WI38 (cell line): ENCODE measurements at regions not wholly inside any gene's neighbourhood (a gene's known extent, or its start where the extent isn't known, plus 50 kb on each side); places are given as distances from the start of the nearest gene placed in this dataset.

Source experiments
- H3K4me3 ChIP-seq: 2 replicates; pipeline ENCODE4 v1.5.1; 2011; ENCODE audit warnings: low read depth, mild to moderate bottlenecking, control low read depth, low read length
- CTCF ChIP-seq: IDR thresholded peaks from 2 replicates; pipeline ENCODE4 v1.5.1; 2012; ENCODE audit warnings: low read depth, mild to moderate bottlenecking, control low read depth, low read length

GRCh38 chr4:14386196-14386595 lies 616.1 kb upstream of the CPEB2 start:
- TF ChIP-seq CTCF, result no peak
- H3K4me3 ChIP-seq, result no peak overlapping the region

- TF ChIP-seq CTCF, result no peak
These were observed 614.6 kb upstream of the CPEB2 start for GRCh38 chr4:14387647-14388046.

GRCh38 chr4:14392378-14392777 lies 609.9 kb upstream of the CPEB2 start:
- H3K4me3 ChIP-seq, result no peak overlapping the region
- TF ChIP-seq CTCF, result no peak

More at GRCh38 chr4:14387647-14388046, 614.6 kb upstream of the CPEB2 start:
- H3K4me3 ChIP-seq, result no peak overlapping the region

DNA sequence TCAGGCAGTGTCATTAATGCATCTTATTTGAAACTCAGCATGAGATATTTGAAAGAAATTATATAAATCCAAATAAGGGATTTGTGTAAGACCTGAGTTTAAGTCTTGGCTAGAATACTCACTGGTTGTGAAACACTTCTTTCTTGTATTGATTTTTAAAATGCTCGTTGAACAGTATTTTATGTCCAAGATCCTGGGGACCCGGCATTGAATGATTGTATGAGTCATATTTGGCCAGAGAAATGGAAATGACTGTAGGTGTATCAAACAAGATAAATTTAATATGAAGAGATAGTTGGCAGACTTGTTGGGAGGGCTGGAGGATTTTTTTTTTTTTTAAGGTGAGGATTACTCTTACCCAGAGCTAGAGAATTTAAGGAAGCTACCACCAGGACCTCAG lies 606.1 kb upstream of the CPEB2 start:
- no peak overlapping the region for H3K4me3 ChIP-seq
- no peak for TF ChIP-seq CTCF

- no peak overlapping the region for H3K4me3 ChIP-seq
- TF ChIP-seq CTCF, result no peak
These were observed 602.4 kb upstream of the CPEB2 start for GRCh38 chr4:14399848-14400247.

DNA sequence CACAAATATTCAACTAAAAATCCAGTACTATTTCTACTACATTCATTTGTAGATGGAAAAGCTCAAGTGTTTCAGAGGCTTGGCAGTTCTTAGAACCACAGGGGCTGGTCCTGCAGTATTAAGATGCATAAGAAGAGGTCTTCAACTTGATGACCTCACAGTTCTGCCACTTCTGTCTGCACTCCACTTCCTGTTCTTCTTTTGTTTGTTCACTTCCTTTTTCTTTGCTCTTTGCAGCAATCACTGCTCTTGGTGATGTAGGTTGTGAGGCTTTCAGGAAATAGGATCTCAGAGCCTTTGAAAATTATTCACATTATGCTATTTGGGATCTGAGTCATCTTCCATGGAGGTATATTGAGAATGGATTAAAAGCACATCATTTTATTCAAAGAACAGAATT lies 602.0 kb upstream of the CPEB2 start:
- TF ChIP-seq CTCF, result no peak

GRCh38 chr4:14403132-14403531 lies 599.1 kb upstream of the CPEB2 start:
- H3K4me3 ChIP-seq, result no peak overlapping the region
- no peak for TF ChIP-seq CTCF

More for the DNA sequence above, 602.0 kb upstream of the CPEB2 start:
- no peak overlapping the region for H3K4me3 ChIP-seq
